HG03280 (cell line): ENCODE measurements at regions not wholly inside any gene's neighbourhood (a gene's known extent, or its start where the extent isn't known, plus 50 kb on each side); places are given as distances from the start of the nearest gene placed in this dataset.

Experiments
- ATAC-seq: cut with Tn5 transposase; IDR thresholded peaks from one replicate; pipeline ENCODE4 v1.9.1; 2021; ENCODE audit warnings: mild to moderate bottlenecking, moderate library complexity; ENCODE audit not compliant: unreplicated experiment

DNA sequence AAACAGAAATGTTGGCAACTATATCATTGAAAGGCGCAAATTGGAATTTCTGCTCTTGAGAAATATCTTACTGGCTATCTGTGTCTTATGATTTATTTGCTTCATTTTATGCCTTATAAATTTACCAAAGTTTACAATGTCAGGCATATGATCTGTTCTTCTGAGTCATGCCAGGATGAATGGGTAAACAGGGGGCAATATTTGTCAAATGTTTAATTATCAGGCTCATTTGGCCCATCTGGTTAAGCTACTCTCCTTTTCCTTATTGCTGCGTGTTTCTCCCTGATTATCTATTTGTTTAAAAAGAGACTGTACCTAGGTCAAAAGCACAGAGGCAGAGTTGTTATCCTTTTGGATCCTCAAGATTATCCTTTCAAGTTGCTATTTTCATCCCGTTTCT, 903.8 kb upstream of the PCDH10 start:
- ATAC-seq = no peak

DNA sequence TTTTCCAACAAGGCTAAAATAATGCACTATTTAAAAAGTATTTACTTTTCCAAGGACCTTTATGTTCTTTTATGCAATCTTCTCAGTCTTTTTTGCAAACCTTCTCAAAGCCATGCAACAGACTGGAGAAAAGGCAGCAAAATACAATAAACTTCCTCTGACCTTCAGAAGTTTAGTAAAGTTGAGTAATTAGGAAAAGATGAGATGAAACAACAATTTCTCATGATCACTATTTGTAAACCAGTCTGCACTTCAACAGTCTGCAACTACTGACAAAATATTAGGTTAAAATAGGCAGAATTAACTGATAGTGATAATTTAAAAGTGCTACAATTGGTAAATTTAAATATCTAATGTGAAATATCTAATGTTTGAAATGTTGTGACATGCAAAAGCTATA, 884.9 kb upstream of the PCDH10 start:
- ATAC-seq = no peak

DNA sequence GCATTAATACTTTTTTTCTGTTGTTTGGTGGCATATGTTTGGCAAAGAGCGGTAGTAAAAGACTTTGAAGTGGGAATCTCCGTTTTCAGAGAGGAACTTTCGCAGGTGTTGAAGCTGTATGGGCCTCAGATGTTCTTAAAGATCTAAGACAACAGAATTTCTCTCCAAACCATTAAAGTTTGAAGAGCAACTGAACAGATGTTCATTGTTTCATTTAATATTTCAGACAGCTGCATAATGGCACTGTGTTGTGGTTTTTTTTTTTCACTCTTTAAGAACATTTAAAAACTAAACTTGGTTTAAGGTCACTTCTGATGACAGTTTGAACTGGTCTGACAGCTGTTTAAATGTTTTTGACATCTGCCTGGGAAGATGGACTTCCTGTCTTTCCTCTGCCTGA, 882.7 kb upstream of the PCDH10 start:
- no peak for ATAC-seq

GRCh38 chr4:132267321-132267720, 881.8 kb upstream of the PCDH10 start:
- no peak for ATAC-seq

- ATAC-seq = no peak
Measured at GRCh38 chr4:132269303-132269990, 879.6 kb upstream of the PCDH10 start.

- no peak for ATAC-seq
Measured at GRCh38 chr4:132275583-132276121, 873.4 kb upstream of the PCDH10 start.

DNA sequence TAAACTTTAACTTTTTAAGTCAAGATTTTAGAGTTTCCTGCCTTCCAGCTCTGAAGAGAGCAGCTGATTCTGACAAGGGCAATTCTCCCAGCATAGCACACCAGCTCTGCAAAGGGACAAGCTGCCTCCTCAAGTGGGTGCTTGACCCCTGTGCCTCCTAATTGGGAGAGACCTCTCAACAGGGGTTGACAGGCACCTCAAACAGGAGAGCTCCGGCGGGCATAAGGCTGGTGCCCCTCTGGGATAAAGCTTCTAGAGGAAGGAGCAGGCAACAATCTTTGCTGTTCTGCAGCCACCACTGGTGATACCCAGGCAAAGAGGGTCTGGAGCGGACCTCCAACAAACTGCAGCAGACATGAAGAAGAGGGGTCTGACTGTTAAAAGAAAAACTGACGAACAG, 872.9 kb upstream of the PCDH10 start:
- no peak for ATAC-seq

GRCh38 chr4:132276989-132277388, 872.1 kb upstream of the PCDH10 start:
- no peak for ATAC-seq

DNA sequence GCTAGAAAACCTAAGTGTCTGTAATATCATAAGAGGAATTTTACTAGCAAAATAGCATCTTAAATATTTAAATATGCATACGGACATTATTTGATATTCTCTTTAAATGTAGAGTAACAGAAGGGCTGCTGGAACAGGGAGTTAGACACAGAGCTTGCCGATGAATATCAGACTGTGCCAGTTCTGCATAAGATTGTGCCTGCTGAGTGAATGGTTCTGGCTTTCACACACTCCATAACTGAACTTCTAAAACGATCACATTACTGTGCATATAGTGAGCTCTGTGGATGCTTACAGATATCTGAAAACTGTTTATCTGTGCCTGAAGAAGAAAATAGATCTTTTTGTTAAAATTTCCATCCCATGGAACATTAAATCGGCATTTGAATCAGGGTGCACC, 867.4 kb upstream of the PCDH10 start:
- ATAC-seq = no peak

- no peak for ATAC-seq
Measured at GRCh38 chr4:132284910-132285426, 864.1 kb upstream of the PCDH10 start.

DNA sequence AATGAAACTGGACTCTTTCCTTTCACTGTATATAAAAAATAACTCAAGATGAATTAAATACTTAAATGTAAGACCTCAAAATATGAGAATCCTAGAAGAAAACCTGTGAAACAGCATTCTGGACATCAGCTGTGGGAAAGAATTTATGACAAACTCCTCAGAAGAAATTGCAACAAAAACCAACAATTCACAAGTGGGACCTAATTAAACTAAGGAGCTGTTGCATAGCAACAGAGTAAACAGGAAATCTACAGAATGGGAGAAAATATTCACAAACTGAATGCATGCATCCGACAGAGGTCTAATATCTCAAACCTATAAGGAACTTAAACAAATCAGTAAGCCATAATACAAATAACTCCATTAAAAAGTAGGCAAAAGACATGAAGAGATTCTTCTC, 851.7 kb upstream of the PCDH10 start:
- ATAC-seq = no peak

DNA sequence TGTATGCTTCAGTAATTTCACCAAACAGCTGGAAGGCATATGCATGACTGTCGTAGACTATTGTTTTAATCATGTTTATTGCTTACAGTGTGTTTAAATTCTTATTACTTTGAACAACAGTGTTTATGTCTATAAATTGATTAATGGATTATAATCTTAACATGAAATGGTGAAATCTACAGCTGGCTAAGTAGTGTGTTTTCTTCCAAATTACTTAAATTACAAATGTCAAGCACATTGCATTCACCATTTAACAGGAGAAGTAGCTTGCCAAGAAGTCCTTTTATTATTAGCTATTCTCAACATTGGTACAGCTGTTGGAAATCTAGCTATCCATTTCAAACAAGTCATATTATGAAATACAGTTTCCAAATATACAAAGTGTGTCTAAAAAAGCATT, 849.3 kb upstream of the PCDH10 start:
- no peak for ATAC-seq

DNA sequence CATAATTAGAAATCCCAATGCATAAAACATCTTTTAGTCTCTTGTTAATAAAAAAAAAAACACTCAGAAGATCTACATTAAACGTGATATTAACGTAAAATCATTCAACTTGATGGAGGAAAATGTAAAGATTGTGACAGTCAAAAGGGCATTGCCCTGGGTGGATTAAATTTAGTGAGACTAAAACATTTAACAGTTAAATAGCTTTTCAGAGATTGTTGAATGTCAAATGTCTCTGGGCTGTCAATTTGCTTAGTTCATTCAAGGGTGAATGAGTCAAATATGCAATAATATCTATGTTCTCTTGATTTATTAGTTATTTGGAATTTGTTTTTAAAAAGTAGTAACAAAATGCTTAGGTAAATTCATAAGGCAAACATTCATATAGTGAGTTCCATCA, 836.6 kb upstream of the PCDH10 start:
- no peak for ATAC-seq

GRCh38 chr4:132313852-132314251, 835.2 kb upstream of the PCDH10 start:
- ATAC-seq = no peak

GRCh38 chr4:132316738-132317137, 832.4 kb upstream of the PCDH10 start:
- no peak for ATAC-seq

- ATAC-seq = no peak
Measured at GRCh38 chr4:132317923-132318322, 831.2 kb upstream of the PCDH10 start.

DNA sequence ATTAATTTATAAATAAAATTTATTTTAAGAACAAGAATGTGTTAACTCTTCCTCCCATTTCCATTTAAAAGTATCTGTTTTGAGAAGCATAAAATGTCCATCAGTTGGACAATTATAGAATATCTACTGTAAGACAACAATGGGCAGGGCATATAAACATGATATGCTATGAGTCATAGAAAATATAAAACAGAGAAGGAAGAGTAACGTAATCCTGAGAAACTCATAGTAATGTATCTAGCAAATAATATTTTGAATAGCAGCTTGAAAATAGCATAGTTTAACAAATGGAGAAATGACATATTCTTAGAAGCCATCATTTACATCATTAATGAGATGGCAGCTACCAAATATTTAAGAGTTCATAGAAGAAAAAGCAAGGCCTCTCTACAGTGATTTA, 820.3 kb upstream of the PCDH10 start:
- ATAC-seq = no peak

DNA sequence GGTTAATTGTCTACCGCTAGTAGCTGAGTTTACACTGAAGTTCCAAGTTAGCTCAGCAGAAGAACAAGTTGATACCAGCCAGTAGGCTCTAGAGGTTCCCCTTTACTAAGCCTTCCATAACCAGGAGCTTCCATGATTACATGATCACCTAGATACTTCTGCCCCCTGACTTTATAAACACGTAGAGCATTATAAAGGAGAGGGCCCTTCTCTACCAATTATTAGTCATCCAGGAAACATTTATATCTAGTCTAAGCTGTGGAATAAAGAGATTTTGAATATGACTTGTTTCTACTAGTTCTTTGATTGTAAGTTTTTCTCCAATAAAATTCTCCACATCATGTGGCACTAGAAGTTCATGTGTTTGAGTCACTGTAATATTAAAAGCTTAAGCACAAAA, 818.1 kb upstream of the PCDH10 start:
- ATAC-seq = no peak

DNA sequence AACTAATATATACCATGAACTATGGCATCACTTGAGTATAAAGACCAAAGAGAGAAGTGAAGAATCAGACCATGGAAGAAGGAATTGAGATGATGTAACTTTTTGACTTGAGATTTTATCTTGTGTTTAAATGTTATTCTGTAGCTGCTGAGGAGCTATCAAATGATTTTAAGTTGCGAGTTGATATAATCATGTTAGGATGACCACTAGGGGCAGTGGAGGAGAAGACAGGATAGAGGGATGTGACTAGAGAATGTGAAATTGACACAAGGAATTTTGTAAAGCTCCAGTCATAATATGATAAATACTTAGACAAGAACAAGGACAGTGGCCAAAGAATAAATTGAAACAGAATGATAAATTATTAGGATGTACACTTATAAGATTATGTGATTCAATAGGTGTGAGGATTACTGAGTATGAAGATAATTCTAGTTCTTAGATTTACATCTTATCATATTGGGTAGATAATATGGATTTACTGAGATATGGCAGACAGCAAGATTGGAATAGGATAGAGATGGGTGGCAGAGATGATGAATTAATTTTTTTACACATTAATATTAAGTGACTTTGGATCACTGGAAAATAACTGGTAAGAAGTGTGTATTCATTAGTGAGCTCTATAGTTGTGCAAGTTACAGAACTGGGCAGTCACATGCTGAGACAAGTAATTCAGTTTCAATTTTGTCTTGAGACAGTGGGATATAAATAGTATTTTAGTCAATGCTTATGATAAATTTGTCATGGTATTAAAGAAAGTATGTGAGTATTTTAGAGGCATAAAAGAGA, 816.0 kb upstream of the PCDH10 start:
- no peak for ATAC-seq

DNA sequence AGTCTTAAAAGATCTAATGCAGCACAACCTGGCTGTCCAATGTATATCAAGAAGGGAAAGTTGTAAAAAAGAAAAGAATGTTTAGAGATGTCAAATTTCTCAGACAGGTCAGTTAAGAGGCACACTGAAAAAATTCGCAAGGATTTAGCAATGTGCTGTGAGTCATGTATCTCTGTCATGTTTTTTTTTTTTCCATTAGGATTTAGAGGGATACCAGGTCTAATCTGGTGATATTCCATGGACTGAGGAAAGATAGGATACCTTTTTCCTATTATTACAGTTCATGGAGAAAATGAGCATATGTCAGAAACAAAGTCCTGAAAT, 815.4 kb upstream of the PCDH10 start:
- no peak for ATAC-seq

GRCh38 chr4:132334081-132334480, 815.0 kb upstream of the PCDH10 start:
- no peak for ATAC-seq
